Body of pancreas (tissue), 4 donors: ENCODE measurements at regions not wholly inside any gene's neighbourhood (a gene's known extent, or its start where the extent isn't known, plus 50 kb on each side); places are given as distances from the start of the nearest gene placed in this dataset.

ENCODE experiments used
- POLR2A ChIP-seq, 3 donors: fragments of 450-650 bp; IDR thresholded peaks; one replicate each; pipeline ENCODE4 v1.6.1; 2016; ENCODE audit warnings: antibody characterized with exemption in 3 of 3, mild to moderate bottlenecking in 2 of 3
- TF ChIP-seq, protein P1 (sequence below), 7 experiments: fragments of 450-650 bp in 4 of 7; fragments of 200-600 bp in 3 of 7; sonication (generic) in 3 of 7; IDR thresholded peaks; one replicate each; pipeline ENCODE4 v1.5.1; 2016 to 2019; ENCODE audit warnings: antibody characterized with exemption in 7 of 7

- TF ChIP-seq, protein P1, sequence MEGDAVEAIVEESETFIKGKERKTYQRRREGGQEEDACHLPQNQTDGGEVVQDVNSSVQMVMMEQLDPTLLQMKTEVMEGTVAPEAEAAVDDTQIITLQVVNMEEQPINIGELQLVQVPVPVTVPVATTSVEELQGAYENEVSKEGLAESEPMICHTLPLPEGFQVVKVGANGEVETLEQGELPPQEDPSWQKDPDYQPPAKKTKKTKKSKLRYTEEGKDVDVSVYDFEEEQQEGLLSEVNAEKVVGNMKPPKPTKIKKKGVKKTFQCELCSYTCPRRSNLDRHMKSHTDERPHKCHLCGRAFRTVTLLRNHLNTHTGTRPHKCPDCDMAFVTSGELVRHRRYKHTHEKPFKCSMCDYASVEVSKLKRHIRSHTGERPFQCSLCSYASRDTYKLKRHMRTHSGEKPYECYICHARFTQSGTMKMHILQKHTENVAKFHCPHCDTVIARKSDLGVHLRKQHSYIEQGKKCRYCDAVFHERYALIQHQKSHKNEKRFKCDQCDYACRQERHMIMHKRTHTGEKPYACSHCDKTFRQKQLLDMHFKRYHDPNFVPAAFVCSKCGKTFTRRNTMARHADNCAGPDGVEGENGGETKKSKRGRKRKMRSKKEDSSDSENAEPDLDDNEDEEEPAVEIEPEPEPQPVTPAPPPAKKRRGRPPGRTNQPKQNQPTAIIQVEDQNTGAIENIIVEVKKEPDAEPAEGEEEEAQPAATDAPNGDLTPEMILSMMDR (IDR thresholded peaks at IDR 0.05) = no peak
- no peak for TF ChIP-seq POLR2A (IDR thresholded peaks at IDR 0.05)
These were observed 804.6 kb upstream of the ZWINT start for GRCh38 chr10:57165671-57166070.
